H1 (cell line): ENCODE measurements at regions not wholly inside any gene's neighbourhood (a gene's known extent, or its start where the extent isn't known, plus 50 kb on each side); places are given as distances from the start of the nearest gene placed in this dataset.

ENCODE experiments used
- CTCF ChIA-PET: fragments of 300-600 bp; sonication (Branson Sonifier 250); formaldehyde crosslinking; loops from one replicate; lab custom pipeline; 2021; ENCODE audit not compliant: partially characterized antibody; lab: Charles Lee
- POLR2A ChIA-PET: fragments of 300-600 bp; sonication (Branson Sonifier 250); formaldehyde crosslinking; loops from one replicate; lab custom pipeline; 2021; ENCODE audit warnings: inconsistent platforms; ENCODE audit not compliant: partially characterized antibody; lab: Charles Lee
- DNase-seq, 2 experiments: peaks; one replicate each; pipeline versions ENCODE4 v3.0.0 to v3.0.0-alpha.2; 2010 to 2022; ENCODE audit warnings: low spot score in 2 of 2, low read depth in 1 of 2, mixed read lengths in 1 of 2
- FAIRE-seq: peaks from 2 replicates; lab custom pipeline; 2011; peaks lifted over from hg19 to GRCh38; lab: Jason Lieb, UNC
- H2AFZ ChIP-seq: 2 replicates; pipeline ENCODE4 v1.8.1; 2012; ENCODE audit warnings: low read length, inconsistent platforms
- H2AK5ac ChIP-seq: 2 replicates; pipeline ENCODE4 v1.6.1; 2013; ENCODE audit warnings: low read depth, low read length
- H2BK120ac ChIP-seq: replicated peaks from 2 replicates; pipeline ENCODE3; 2013; ENCODE audit warnings: low read depth, low read length, inconsistent platforms
- H2BK12ac ChIP-seq: 2 replicates; pipeline ENCODE4 v1.6.1; 2013; ENCODE audit warnings: low read depth, low read length
- H2BK15ac ChIP-seq: 2 replicates; pipeline ENCODE4 v1.6.1; 2013; ENCODE audit warnings: low read length
- H2BK20ac ChIP-seq: 2 replicates; pipeline ENCODE4 v1.6.1; 2013; ENCODE audit warnings: low read length
- H2BK5ac ChIP-seq: 2 replicates; pipeline ENCODE4 v1.6.1; 2013; ENCODE audit warnings: low read depth, low read length
- H3K14ac ChIP-seq: 2 replicates; pipeline ENCODE4 v1.6.1; 2013; ENCODE audit warnings: inconsistent platforms; ENCODE audit not compliant: insufficient read length
- H3K18ac ChIP-seq: 2 replicates; pipeline ENCODE4 v1.6.1; 2013; ENCODE audit warnings: low read length; ENCODE audit errors: extremely low read depth
- H3K23ac ChIP-seq: 2 replicates; pipeline ENCODE4 v1.6.1; 2013; ENCODE audit warnings: inconsistent platforms; ENCODE audit not compliant: insufficient read length
- H3K23me2 ChIP-seq: 2 replicates; pipeline ENCODE4 v1.6.1; 2013; ENCODE audit warnings: low read depth, low read length
- H3K27ac ChIP-seq: 2 replicates; pipeline ENCODE4 v1.6.1; 2011; ENCODE audit warnings: low read depth, low read length, inconsistent platforms
- H3K27me3 ChIP-seq, 4 experiments: replicated peaks in 1 of 4; 1 replicate in 1 of 4; 2 replicates in 3 of 4; pipeline versions ENCODE4 v1.6.1 to v1.8.1; 2011 to 2013; ENCODE audit warnings: low read length in 3 of 4, mild to moderate bottlenecking in 3 of 4, inconsistent platforms in 2 of 4, mixed read lengths in 2 of 4, moderate library complexity in 1 of 4; ENCODE audit not compliant: control insufficient read depth in 3 of 4, insufficient read depth in 3 of 4; ENCODE audit errors: extremely low read depth in 1 of 4
- H3K36me3 ChIP-seq, 4 experiments: 2 replicates each; pipeline versions ENCODE4 v1.6.1 to v1.8.1; 2011 to 2013; ENCODE audit warnings: mild to moderate bottlenecking in 4 of 4, low read length in 3 of 4, moderate library complexity in 2 of 4, control low read depth in 1 of 4, inconsistent platforms in 1 of 4; ENCODE audit not compliant: insufficient read depth in 4 of 4, control insufficient read depth in 2 of 4
- H3K4ac ChIP-seq: replicated peaks from 2 replicates; pipeline ENCODE3; 2013; ENCODE audit warnings: low read length, low read depth, mixed read lengths, inconsistent platforms; ENCODE audit not compliant: insufficient read length
- H3K4me1 ChIP-seq, 4 experiments: replicated peaks in 1 of 4; 1 replicate in 1 of 4; 2 replicates in 3 of 4; pipeline versions ENCODE4 v1.6.1 to v1.8.1; 2011 to 2013; ENCODE audit warnings: low read length in 3 of 4, inconsistent platforms in 2 of 4, mixed read lengths in 1 of 4; ENCODE audit not compliant: insufficient read depth in 4 of 4, control insufficient read depth in 3 of 4
- H3K4me2 ChIP-seq, 2 experiments: 2 replicates each; pipeline versions ENCODE4 v1.6.1 to v1.8.1; 2011 to 2013; ENCODE audit warnings: low read depth in 2 of 2, low read length in 2 of 2, control low read depth in 1 of 2, inconsistent platforms in 1 of 2, mild to moderate bottlenecking in 1 of 2; ENCODE audit not compliant: insufficient read depth in 1 of 2
- H3K4me3 ChIP-seq, 4 experiments: fragments of 200-600, 300-600 bp in 1 of 4; sonication (generic), shearing (Covaris generic), sonication (Bioruptor Twin) in 1 of 4; 2 replicates each; pipeline versions ENCODE4 v1.5.1 to v1.8.1; 2011 to 2016; ENCODE audit warnings: low read length in 4 of 4, low read depth in 3 of 4, control low read depth in 2 of 4, inconsistent platforms in 2 of 4, mild to moderate bottlenecking in 2 of 4, mixed read lengths in 1 of 4, moderate library complexity in 1 of 4; ENCODE audit not compliant: insufficient read depth in 2 of 4; ENCODE audit errors: extremely low read depth in 1 of 4
- H3K56ac ChIP-seq: replicated peaks from 2 replicates; pipeline ENCODE3; 2013; ENCODE audit warnings: low read depth, mild to moderate bottlenecking, mixed read lengths, low read length, inconsistent platforms; ENCODE audit not compliant: insufficient read length
- H3K79me1 ChIP-seq: 2 replicates; pipeline ENCODE4 v1.6.1; 2013; ENCODE audit warnings: low read depth, low read length, control low read depth
- H3K79me2 ChIP-seq, 2 experiments: 2 replicates each; pipeline versions ENCODE4 v1.6.1 to v1.8.1; 2012 to 2013; ENCODE audit warnings: low read length in 2 of 2, mild to moderate bottlenecking in 2 of 2, inconsistent platforms in 1 of 2; ENCODE audit not compliant: insufficient read depth in 2 of 2, control insufficient read depth in 1 of 2
- H3K9ac ChIP-seq, 4 experiments: replicated peaks in 1 of 4; 1 replicate in 1 of 4; 2 replicates in 3 of 4; pipeline versions ENCODE4 v1.6.1 to v1.8.1; 2011 to 2013; ENCODE audit warnings: low read depth in 3 of 4, low read length in 3 of 4, control low read depth in 2 of 4, mild to moderate bottlenecking in 2 of 4, moderate library complexity in 2 of 4, inconsistent platforms in 1 of 4; ENCODE audit errors: extremely low read depth in 1 of 4
- H3K9me3 ChIP-seq, 2 experiments: 2 replicates each; pipeline versions ENCODE4 v1.6.1 to v1.8.1; 2012 to 2013; ENCODE audit warnings: mild to moderate bottlenecking in 2 of 2, moderate library complexity in 2 of 2, control low read depth in 1 of 2, inconsistent platforms in 1 of 2, low read depth in 1 of 2, low read length in 1 of 2, mixed read lengths in 1 of 2; ENCODE audit not compliant: insufficient read depth in 2 of 2
- H4K20me1 ChIP-seq, 2 experiments: replicated peaks in 1 of 2; 2 replicates each; pipeline versions ENCODE3 to v1.8.1; 2011 to 2013; ENCODE audit warnings: inconsistent platforms in 2 of 2, low read length in 2 of 2, mild to moderate bottlenecking in 1 of 2; ENCODE audit not compliant: insufficient read depth in 2 of 2, control insufficient read depth in 1 of 2
- H4K5ac ChIP-seq: 2 replicates; pipeline ENCODE4 v1.6.1; 2013; ENCODE audit warnings: low read length, low read depth, mixed read lengths, inconsistent platforms; ENCODE audit not compliant: insufficient read length
- H4K8ac ChIP-seq: 2 replicates; pipeline ENCODE4 v1.8.0; 2013; ENCODE audit warnings: mild to moderate bottlenecking, moderate library complexity, low read length, inconsistent platforms; ENCODE audit not compliant: insufficient read depth; ENCODE audit errors: extremely low read depth
- H4K91ac ChIP-seq: replicated peaks from 2 replicates; pipeline ENCODE3; 2013; ENCODE audit warnings: low read length, mixed read lengths, inconsistent platforms; ENCODE audit not compliant: insufficient read length
- CREB1 ChIP-seq: IDR thresholded peaks from 2 replicates; pipeline ENCODE4 v1.6.1; 2012; ENCODE audit warnings: inconsistent platforms
- CTCF ChIP-seq, 3 experiments: IDR thresholded peaks; 1 replicate in 2 of 3; 2 replicates in 1 of 3; pipeline versions ENCODE4 v1.5.1 to v1.6.1; 2011; ENCODE audit warnings: low read length in 3 of 3, mild to moderate bottlenecking in 3 of 3, inconsistent platforms in 2 of 3, low read depth in 1 of 3, moderate library complexity in 1 of 3; ENCODE audit not compliant: insufficient read depth in 1 of 3; ENCODE audit errors: control extremely low read depth in 1 of 3
- EP300 ChIP-seq, 2 experiments: IDR thresholded peaks; 1 replicate in 1 of 2; 2 replicates in 1 of 2; pipeline ENCODE4 v1.6.1; 2011 to 2012; ENCODE audit warnings: low read depth in 2 of 2, low read length in 2 of 2, mild to moderate bottlenecking in 2 of 2, borderline replicate concordance in 1 of 2, inconsistent platforms in 1 of 2, moderate library complexity in 1 of 2
- POU5F1 ChIP-seq: IDR thresholded peaks from 2 replicates; pipeline ENCODE4 v1.6.1; 2011; ENCODE audit warnings: low read depth, mild to moderate bottlenecking, low read length, moderate library complexity
- RAD21 ChIP-seq, 2 experiments: IDR thresholded peaks in 1 of 2; conservative IDR thresholded peaks in 1 of 2; 2 replicates each; pipeline ENCODE4 v1.6.1; 2011; ENCODE audit warnings: low read depth in 2 of 2, low read length in 2 of 2, improper control_type of control experiment in 1 of 2, inconsistent platforms in 1 of 2, mild to moderate bottlenecking in 1 of 2, moderate library complexity in 1 of 2
- SIRT6 ChIP-seq: IDR thresholded peaks from one replicate; pipeline ENCODE4 v1.7.1; 2012; ENCODE audit warnings: low read length, inconsistent platforms
- SP4 ChIP-seq: IDR thresholded peaks from 2 replicates; pipeline ENCODE4 v1.6.1; 2012; ENCODE audit warnings: low read length, inconsistent platforms
- TEAD4 ChIP-seq: IDR thresholded peaks from 2 replicates; pipeline ENCODE4 v1.6.1; 2012; ENCODE audit warnings: low read depth, low read length, inconsistent platforms, mixed read lengths
- WGBS, 2 experiments: shearing (Covaris generic) in 1 of 2; methylation state at CpG; one replicate each; pipeline versions ENCODE4 v1.1.6 to v1.1.7; 2013 to 2015; ENCODE audit warnings: low lambda C conversion rate in 2 of 2, mixed read lengths in 2 of 2, inconsistent platforms in 1 of 2, low coverage in 1 of 2, missing lambda C conversion rate in 1 of 2; ENCODE audit not compliant: insufficient replicate concordance in 2 of 2, insufficient coverage in 1 of 2, insufficient read length in 1 of 2; ENCODE audit errors: extremely low coverage in 1 of 2, missing lambda C conversion rate in 1 of 2; 5-methylcytosine and 5-hydroxymethylcytosine counted together

GRCh38 chr6:43838276-43839036 lies 68.4 kb downstream of the VEGFA start:
- H2AK5ac ChIP-seq, result no peak overlapping the region
- H3K4ac ChIP-seq, result no peak overlapping the region
- H2BK20ac ChIP-seq, result no peak overlapping the region
- no peak overlapping the region for H3K14ac ChIP-seq
- TF ChIP-seq SIRT6 (no peak), CREB1 (no peak), RAD21 (IDR thresholded peaks at IDR 0.05 in 1 of 2, conservative IDR thresholded peaks at IDR 0.05 in 1 of 2; ENCODE audit: low read depth in 2 of 2, low read length in 2 of 2) (peak; percentile 49 to 64), TEAD4 (0 out of 2 replicates have a peak, but pooled peaks have one; percentile 3), POU5F1 (no peak), CTCF (IDR thresholded peaks at IDR 0.05; ENCODE audit: control extremely low read depth in 1 of 3, insufficient read depth in 1 of 3, low read depth in 1 of 3, low read length in 3 of 3) (peak; percentile 36 to 64 (median 54)), SP4 (no peak), EP300 (IDR thresholded peaks at IDR 0.05; ENCODE audit: borderline replicate concordance in 1 of 2, low read depth in 2 of 2, low read length in 2 of 2) (no peak)
- no peak overlapping the region for H3K4me2 ChIP-seq
- no peak overlapping the region for H3K56ac ChIP-seq
- POLR2A ChIA-PET, result no interaction called here
- no peak overlapping the region for H2BK120ac ChIP-seq
- H3K18ac ChIP-seq, result no peak overlapping the region; the same call in 1 of the 2 replicates
- H2BK15ac ChIP-seq, result no peak overlapping the region; the same call in 1 of the 2 replicates
- H3K23ac ChIP-seq, result no peak overlapping the region
- no peaks in the 10 kb centered on the region for H3K27me3 ChIP-seq
- H4K8ac ChIP-seq, result peak overlapping the region; percentile 11; the same call in 1 of the 2 replicates
- no peak overlapping the region for H2BK5ac ChIP-seq
- H3K9ac ChIP-seq, result no peak overlapping the region
- H4K20me1 ChIP-seq, result no peaks in the 10 kb centered on the region
- H3K4me3 ChIP-seq, result no peak overlapping the region
- no peaks in the 10 kb centered on the region for H3K9me3 ChIP-seq
- FAIRE-seq (no peak), DNase-seq (no peak)
- H3K27ac ChIP-seq, result no peak overlapping the region
- 88% methylated on average over 9 of the region's 9 CpGs; no CpG with 5 or more reads in 1 of the 2 experiments for whole genome bisulfite sequencing, 2 experiments
- no peaks in the 10 kb centered on the region for H3K23me2 ChIP-seq
- CTCF ChIA-PET, result interaction anchor here (0.7 to 3.2 kb wide), 16 partner anchors 10 to 115 kb away, joined by 3 to 9 read pairs (median 4); no protein-coding TSS in a partner anchor
- H3K4me1 ChIP-seq, result peaks cover 0 to 3% (median under 1%) of the 10 kb centered on the region in 4 experiments; a peak in 1 of 7 replicates
- peak overlapping the region; percentile 63 for H2BK12ac ChIP-seq
- no peak overlapping the region for H4K91ac ChIP-seq
- no peaks in the 10 kb centered on the region for H3K79me2 ChIP-seq
- H2AFZ ChIP-seq, result no peak overlapping the region
- no peaks in the 10 kb centered on the region for H3K36me3 ChIP-seq
- H4K5ac ChIP-seq, result no peak overlapping the region
- no peaks in the 10 kb centered on the region for H3K79me1 ChIP-seq
